IPS-18a (cell line): ENCODE measurements at regions not wholly inside any gene's neighbourhood (a gene's known extent, or its start where the extent isn't known, plus 50 kb on each side); places are given as distances from the start of the nearest gene placed in this dataset.
"Not testable (repeated sequence)": the region's sequence is repeated elsewhere in the genome, so short reads cannot be mapped to it uniquely, and the experiment has no call there.

ENCODE experiments used
- H3K27ac ChIP-seq: one replicate; pipeline ENCODE4 v1.5.1; 2013; ENCODE audit warnings: low read length
- H3K27me3 ChIP-seq: one replicate; pipeline ENCODE4 v1.6.1; 2013; ENCODE audit warnings: mild to moderate bottlenecking, low read length; ENCODE audit not compliant: control insufficient read depth, insufficient read depth
- H3K36me3 ChIP-seq: one replicate; pipeline ENCODE4 v1.6.1; 2013; ENCODE audit warnings: low read depth, low read length; ENCODE audit not compliant: control insufficient read depth
- H3K4me1 ChIP-seq: one replicate; pipeline ENCODE4 v1.6.1; 2013; ENCODE audit warnings: low read depth, low read length; ENCODE audit not compliant: control insufficient read depth
- H3K4me3 ChIP-seq: one replicate; pipeline ENCODE4 v1.5.1; 2013; ENCODE audit warnings: low read length
- H3K9ac ChIP-seq: one replicate; pipeline ENCODE4 v1.6.1; 2013; ENCODE audit warnings: mild to moderate bottlenecking, low read length, moderate library complexity
- H3K9me3 ChIP-seq: one replicate; pipeline ENCODE4 v1.6.1; 2013; ENCODE audit warnings: low read depth, low read length; ENCODE audit not compliant: control insufficient read depth

DNA sequence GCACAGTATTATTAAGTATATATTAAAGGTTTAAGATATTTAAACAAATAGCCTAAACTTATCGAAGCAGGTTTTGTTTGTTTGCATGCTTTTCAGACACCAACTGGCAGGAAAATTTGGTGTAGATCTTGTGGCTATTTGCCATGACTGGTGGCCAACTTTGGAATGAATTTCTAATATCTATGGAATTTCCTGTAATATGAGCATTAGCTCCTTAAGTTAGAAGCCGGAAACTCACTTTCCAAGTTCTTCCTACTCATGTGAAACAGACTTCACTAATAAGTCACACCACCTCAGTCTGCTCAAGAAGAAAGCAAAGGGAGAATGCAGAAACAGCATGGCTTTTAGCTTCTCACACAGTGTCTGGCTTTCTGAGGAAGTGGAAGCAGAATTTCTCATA, 563.9 kb downstream of the GRXCR1 start:
- Histone ChIP-seq H3K9ac (no peak overlapping the region), H3K27ac (no peak overlapping the region), H3K27me3 (no peaks in the 10 kb centered on the region), H3K4me3 (no peak overlapping the region), H3K4me1 (peaks cover 6% of the 10 kb centered on the region), H3K9me3 (no peaks in the 10 kb centered on the region), H3K36me3 (no peaks in the 10 kb centered on the region)

DNA sequence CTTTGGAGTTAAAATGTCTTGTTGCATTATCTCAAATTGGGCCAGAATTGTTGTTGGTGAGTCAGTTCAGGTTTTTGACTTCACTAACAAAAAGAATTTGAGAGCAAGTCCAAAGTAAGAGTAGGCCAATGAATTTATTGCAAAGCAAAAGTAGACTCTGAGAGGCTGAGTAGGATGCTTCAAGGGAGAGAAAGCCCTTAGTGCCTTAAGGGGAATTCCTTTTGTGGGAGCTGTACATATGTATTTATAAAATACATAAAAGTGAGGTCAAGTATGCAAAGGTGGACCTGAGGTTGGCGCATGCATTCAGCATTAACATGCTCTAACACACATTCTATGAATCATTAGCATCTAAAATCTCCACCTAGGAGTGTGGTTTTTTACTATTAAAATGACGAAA, 565.4 kb downstream of the GRXCR1 start:
- Histone ChIP-seq H3K9me3 (no peaks in the 10 kb centered on the region), H3K36me3 (no peaks in the 10 kb centered on the region), H3K27me3 (no peaks in the 10 kb centered on the region), H3K4me3 (no peak overlapping the region), H3K27ac (no peak overlapping the region), H3K9ac (no peak overlapping the region), H3K4me1 (peaks cover 7% of the 10 kb centered on the region)

DNA sequence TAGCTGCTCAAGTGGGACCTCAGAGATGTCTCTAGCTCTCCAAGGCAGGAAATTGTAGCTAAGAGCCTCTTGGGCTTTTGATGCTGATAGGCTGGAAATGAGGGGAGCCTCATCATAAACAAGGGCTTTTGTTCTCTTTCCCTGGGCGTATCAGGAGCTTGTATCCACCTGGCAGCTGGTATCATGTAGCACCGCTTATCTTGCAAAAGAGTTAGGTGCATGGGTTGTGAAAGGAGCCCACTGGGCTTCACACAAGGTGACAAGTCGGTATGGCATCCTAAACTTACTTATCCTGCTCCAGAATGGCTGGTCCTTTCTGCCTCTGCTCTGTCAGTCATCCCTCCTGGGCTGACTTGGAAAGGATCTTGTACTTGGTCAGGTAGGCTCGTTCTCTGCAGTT, 565.8 kb downstream of the GRXCR1 start:
- Histone ChIP-seq H3K9me3 (no peaks in the 10 kb centered on the region), H3K9ac (no peak overlapping the region), H3K27me3 (no peaks in the 10 kb centered on the region), H3K36me3 (no peaks in the 10 kb centered on the region), H3K4me1 (peaks cover 7% of the 10 kb centered on the region), H3K4me3 (no peak overlapping the region), H3K27ac (no peak overlapping the region)

DNA sequence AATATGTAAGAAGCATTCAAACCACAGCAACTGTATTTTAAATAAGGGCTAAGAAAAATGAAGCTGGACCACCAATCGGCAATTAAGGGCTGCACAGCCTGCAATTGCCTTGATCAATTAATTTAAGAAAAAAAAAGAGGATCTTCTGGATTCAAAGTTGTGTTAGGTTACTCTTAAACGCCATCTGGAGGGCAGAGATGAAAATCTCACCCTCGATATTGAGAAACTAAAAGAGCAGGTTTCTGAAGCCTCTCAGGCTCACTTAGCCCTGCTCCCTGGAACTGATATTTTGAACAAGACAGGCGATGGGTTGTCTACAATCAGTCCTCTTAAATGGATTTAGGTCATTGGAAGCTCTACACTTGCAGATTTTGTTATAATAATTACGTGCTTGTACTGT, 579.4 kb downstream of the GRXCR1 start:
- Histone ChIP-seq H3K9me3 (peaks cover 38% of the 10 kb centered on the region), H3K27ac (no peak overlapping the region), H3K36me3 (no peaks in the 10 kb centered on the region), H3K4me1 (no peaks in the 10 kb centered on the region), H3K4me3 (no peak overlapping the region), H3K9ac (no peak overlapping the region), H3K27me3 (no peaks in the 10 kb centered on the region)

DNA sequence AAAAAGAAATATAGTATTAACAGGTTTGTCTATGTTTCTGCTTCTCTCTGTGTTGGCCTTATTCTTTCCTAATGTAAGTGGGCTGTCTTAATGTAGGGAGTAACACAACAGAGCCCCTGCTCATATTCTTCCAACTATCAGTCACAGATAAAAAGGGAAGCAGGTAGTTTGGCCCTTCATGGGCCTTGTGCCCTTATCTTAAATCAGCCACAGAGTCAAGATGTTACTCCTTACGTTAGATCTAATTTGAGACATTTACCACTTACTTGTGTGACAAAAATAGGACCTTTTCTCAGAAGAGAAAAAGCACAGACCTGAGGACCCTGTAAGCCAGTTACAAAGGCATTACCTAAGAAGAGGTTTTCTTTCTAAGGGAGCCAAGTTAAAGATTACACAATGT, 589.0 kb downstream of the GRXCR1 start:
- Histone ChIP-seq H3K4me1 (no peaks in the 10 kb centered on the region), H3K9me3 (peaks cover 4% of the 10 kb centered on the region), H3K36me3 (no peaks in the 10 kb centered on the region), H3K27me3 (no peaks in the 10 kb centered on the region), H3K4me3 (no peak overlapping the region), H3K27ac (no peak overlapping the region), H3K9ac (no peak overlapping the region)

DNA sequence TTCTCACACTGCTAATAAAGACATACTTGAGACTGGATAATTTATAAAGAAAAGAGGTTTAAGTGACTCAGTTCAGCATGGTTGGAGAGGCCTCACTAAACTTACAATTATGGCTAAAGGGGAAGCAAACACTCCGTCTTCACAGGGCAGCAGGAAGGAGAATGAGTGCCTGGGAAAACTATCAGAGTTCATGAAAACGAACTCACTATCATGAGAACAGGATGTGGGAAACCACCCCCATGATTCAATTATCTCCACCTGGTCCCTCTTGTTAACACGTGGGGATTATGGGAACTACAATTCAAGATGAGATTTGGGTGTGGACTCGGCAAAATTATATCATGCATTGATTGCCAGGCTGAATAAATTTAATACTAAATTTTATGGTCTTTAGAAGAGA, 592.7 kb downstream of the GRXCR1 start:
- Histone ChIP-seq H3K4me1 (no peaks in the 10 kb centered on the region), H3K9ac (no peak overlapping the region), H3K9me3 (no peaks in the 10 kb centered on the region), H3K4me3 (no peak overlapping the region), H3K27me3 (no peaks in the 10 kb centered on the region), H3K36me3 (no peaks in the 10 kb centered on the region), H3K27ac (no peak overlapping the region)

DNA sequence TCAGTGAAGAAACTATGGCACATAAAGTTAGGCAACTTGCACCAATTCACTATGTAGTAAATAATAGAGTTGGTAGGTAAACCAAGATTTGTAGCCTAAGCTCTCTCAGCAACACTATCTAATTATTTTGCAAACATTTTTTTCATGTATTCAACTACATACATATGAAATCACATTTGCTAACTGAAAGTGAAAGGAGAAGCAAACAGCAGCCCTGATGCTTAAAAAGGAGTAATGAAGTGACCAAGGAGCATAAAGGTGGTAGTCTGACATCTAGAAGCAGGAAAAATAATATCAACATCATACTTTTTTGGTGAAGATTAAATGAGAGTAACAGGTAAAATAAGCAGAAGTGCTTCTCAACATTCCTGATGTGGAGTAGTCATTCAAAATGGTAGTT, 603.7 kb downstream of the GRXCR1 start:
- Histone ChIP-seq H3K4me3 (no peak overlapping the region), H3K36me3 (no peaks in the 10 kb centered on the region), H3K9me3 (no peaks in the 10 kb centered on the region), H3K27me3 (no peaks in the 10 kb centered on the region), H3K27ac (no peak overlapping the region), H3K9ac (no peak overlapping the region), H3K4me1 (no peaks in the 10 kb centered on the region)

DNA sequence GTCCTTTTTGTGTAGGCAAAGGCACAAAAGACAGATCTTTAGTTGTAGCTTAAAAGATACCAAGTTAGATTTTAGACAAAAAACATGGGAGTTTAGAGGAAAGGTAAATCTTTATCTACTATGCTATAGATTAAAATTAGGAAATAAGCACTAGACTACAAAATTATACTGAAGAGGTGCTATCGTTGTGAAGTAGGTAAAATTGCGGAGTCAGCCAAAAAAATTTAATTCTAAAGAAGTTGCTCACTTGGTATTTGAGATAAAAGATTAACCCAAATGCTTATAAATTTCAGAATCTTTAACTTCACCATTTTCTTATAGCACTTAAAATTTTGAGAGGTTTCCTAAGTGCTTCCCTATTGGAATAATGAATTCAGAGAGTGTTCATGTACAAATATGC, 604.1 kb downstream of the GRXCR1 start:
- no peaks in the 10 kb centered on the region for H3K27me3 ChIP-seq
- no peaks in the 10 kb centered on the region for H3K9me3 ChIP-seq
- H3K36me3 ChIP-seq = no peaks in the 10 kb centered on the region
- H3K27ac ChIP-seq = no peak overlapping the region
- H3K4me3 ChIP-seq = no peak overlapping the region
- no peak overlapping the region for H3K9ac ChIP-seq
- H3K4me1 ChIP-seq = no peaks in the 10 kb centered on the region

DNA sequence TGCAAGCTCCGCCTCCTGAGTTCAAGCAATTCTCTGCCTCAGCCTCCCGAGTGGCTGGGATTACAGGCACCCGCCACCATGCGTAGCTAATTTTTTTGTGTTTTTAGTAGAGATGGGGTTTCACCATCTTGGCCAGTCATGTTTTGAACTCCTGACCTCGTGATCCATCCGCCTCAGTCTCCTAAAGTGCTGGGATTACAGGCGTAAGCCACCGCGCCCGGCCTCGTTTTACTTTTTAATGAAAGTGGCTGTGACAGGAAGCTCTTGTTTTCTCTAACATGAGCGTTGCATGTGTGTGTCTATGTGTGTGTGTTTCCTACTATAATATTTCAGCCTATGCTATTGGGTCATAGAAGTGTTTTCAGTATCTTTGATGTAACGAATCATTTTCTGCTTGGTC, 613.3 kb downstream of the GRXCR1 start:
- H3K27me3 ChIP-seq, H3K4me1 ChIP-seq, H3K9ac ChIP-seq, H3K27ac ChIP-seq, H3K4me3 ChIP-seq, H3K36me3 ChIP-seq, H3K9me3 ChIP-seq: not testable (repeated sequence)

DNA sequence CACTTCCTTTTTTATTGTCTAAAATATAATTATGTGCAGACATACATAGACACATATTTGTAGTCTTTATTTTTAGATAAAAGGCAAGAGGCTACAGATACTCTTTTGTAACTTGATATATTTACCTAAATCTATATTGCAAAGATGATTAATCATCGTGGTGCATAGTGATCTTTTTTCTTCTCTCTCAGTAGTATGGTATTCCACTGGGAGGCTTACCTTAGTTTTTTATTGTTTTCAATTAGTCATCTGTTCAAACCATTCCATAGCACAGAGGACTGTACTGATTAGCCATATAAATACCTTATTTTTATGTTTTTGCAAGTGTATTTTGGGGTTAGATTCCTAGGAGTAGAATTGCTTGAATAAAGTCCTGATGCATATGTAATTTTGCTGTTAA, 619.7 kb downstream of the GRXCR1 start:
- Histone ChIP-seq H3K9me3 (peaks cover 9% of the 10 kb centered on the region), H3K27me3 (no peaks in the 10 kb centered on the region), H3K4me3 (no peak overlapping the region), H3K4me1 (no peaks in the 10 kb centered on the region), H3K36me3 (no peaks in the 10 kb centered on the region), H3K9ac (no peak overlapping the region), H3K27ac (no peak overlapping the region)

DNA sequence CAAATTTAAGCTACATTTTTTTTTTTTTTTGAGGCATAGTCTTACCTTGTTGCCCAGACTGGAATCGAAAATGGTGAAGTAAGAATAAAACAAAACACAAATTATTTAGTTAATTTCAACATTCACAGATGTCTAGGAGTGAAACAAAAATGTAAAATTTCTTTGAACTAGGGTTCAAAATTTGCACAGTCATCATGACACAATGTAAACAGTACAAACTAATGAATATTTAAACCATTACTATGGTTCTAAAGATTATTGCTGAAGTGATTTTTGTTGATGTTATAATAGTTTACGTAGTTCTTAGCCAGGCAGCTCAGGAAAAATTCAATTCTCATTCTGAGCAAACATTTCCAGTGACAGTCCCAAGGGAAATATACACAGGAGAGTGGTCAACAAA, 633.1 kb downstream of the GRXCR1 start:
- Histone ChIP-seq H3K9me3 (no peaks in the 10 kb centered on the region), H3K27me3 (no peaks in the 10 kb centered on the region), H3K36me3 (no peaks in the 10 kb centered on the region), H3K4me1 (no peaks in the 10 kb centered on the region), H3K4me3 (no peak overlapping the region), H3K9ac (no peak overlapping the region), H3K27ac (no peak overlapping the region)

DNA sequence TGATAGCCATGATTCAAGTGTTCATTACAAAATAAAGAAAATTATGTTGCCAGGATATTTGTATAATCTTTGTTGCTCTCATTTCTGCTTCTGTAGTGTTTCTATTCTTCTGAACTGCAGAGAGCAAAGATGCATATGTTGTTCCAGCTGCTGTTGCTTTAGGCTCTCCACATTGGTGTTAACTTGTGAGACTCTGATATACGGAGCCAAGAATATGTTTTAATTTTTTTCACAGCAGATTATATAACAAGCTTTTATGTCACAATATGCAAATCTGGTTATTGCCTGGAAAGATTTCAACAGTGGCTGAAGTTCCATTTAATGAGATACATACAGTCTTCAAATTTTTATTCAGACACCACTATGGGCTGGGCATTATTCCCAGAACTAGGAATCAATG, 655.0 kb downstream of the GRXCR1 start:
- Histone ChIP-seq H3K4me1 (no peaks in the 10 kb centered on the region), H3K9me3 (peaks cover 4% of the 10 kb centered on the region), H3K27me3 (no peaks in the 10 kb centered on the region), H3K4me3 (no peak overlapping the region), H3K27ac (no peak overlapping the region), H3K9ac (no peak overlapping the region), H3K36me3 (no peaks in the 10 kb centered on the region)
